Dendritic cell treated with granulocyte-macrophage colony-stimulating factor and Interleukin-4, amounts not matched to agents 40 ng/mL and 50 ng/mL, for 4 days (primary cell): ENCODE measurements at regions not wholly inside any gene's neighbourhood (a gene's known extent, or its start where the extent isn't known, plus 50 kb on each side); places are given as distances from the start of the nearest gene placed in this dataset.

Experiments
- H3K27ac Mint-ChIP-seq: one replicate; pipeline ENCODE4 v1.8.0; 2022; ENCODE audit warnings: mild to moderate bottlenecking, mixed read lengths
- H3K27me3 Mint-ChIP-seq: one replicate; pipeline ENCODE4 v1.8.0; 2022; ENCODE audit warnings: mild to moderate bottlenecking, mixed read lengths
- H3K36me3 Mint-ChIP-seq: one replicate; pipeline ENCODE4 v1.8.0; 2022; ENCODE audit warnings: low read depth, mixed read lengths
- H3K4me1 Mint-ChIP-seq: one replicate; pipeline ENCODE4 v1.8.0; 2022; ENCODE audit warnings: low read depth, mixed read lengths
- H3K4me3 Mint-ChIP-seq: one replicate; pipeline ENCODE4 v1.8.0; 2022; ENCODE audit warnings: mild to moderate bottlenecking, moderate library complexity, mixed read lengths
- H3K9me3 Mint-ChIP-seq: one replicate; pipeline ENCODE4 v1.8.0; 2022; ENCODE audit warnings: mixed read lengths
- intact Hi-C: fragments of 100-400 bp; cut with micrococcal nuclease; formaldehyde crosslinking; loops from one replicate; pipeline ENCODE4 v1.15.0; 2022

DNA sequence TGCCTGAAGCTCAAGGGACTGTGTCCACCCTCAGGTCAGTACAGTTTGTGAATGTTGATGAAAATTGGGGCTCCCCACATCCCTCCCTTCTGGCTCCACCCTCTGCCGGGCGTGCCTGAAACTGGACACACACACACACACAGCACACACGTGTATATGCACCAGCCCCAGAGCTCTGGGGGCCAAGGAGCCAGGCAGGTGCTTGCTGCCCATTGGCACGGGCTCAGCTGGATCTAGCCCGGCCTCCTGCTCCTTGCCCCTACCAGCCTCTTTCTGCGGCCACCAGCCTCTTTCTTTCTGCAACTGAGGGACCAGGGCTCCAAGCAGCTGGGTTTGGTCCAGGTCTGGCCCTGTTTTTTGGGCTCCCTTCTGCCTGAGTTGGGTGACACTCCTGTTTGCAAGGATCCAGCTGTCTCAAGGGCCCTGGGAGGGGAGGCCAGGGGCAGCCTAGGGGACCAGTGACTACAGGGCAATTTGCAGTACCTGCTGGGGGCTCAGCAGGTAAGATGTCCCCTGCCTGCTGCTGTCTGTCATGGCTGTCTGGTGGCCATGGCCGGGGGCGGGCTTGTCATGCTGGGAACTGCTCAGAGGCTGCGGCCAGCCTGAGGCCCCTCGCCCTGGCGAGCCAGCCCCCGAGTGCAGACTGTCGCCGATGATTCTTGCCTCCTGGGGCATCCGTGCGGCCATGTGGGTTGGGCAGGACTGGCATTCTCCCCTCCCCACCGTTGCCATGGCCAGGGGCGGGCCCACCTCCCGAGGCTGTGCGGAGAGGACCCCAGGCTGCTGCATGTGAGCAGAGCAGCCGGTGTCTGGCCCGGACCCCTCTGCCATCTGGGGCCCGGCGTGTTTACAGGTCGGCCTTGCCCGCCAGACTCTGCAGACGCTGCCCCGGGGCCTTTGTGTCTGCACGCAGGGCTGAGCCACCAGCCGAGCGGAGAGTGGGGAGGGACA is 51.5 kb upstream of the PPARA start:
- Mint-ChIP-seq H3K27me3 (no peaks in the 10 kb centered on the region), H3K36me3 (peaks cover 82% of the 10 kb centered on the region), H3K27ac (no peak overlapping the region), H3K9me3 (no peaks in the 10 kb centered on the region), H3K4me3 (no peak overlapping the region), H3K4me1 (peaks cover 9% of the 10 kb centered on the region)
- intact Hi-C loops, result no loop called here

DNA sequence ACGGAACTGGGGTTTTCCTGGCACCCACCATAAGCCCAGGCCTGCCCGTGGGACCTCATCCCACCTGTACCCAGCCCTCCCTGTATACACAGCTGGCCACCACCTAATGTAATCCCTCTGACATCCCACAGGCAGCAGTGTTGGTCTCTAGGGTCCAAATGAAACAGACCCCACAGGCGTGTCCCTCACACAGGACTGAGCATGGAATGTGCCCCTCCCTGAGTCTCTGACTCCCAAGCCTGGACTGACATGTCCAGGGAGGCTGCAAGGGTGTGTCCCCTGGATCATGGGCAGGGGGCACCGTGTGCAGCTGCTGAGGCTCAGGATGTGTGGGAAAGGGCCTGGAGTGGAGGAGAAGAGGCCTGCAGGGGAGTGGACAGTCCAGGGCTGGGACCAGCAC is 50.6 kb upstream of the PPARA start:
- Mint-ChIP-seq H3K27me3 (no peaks in the 10 kb centered on the region), H3K4me1 (peaks cover 3% of the 10 kb centered on the region), H3K4me3 (no peak overlapping the region), H3K9me3 (no peaks in the 10 kb centered on the region), H3K36me3 (peaks cover 84% of the 10 kb centered on the region), H3K27ac (no peak overlapping the region)
- intact Hi-C loops, result no loop called here

DNA sequence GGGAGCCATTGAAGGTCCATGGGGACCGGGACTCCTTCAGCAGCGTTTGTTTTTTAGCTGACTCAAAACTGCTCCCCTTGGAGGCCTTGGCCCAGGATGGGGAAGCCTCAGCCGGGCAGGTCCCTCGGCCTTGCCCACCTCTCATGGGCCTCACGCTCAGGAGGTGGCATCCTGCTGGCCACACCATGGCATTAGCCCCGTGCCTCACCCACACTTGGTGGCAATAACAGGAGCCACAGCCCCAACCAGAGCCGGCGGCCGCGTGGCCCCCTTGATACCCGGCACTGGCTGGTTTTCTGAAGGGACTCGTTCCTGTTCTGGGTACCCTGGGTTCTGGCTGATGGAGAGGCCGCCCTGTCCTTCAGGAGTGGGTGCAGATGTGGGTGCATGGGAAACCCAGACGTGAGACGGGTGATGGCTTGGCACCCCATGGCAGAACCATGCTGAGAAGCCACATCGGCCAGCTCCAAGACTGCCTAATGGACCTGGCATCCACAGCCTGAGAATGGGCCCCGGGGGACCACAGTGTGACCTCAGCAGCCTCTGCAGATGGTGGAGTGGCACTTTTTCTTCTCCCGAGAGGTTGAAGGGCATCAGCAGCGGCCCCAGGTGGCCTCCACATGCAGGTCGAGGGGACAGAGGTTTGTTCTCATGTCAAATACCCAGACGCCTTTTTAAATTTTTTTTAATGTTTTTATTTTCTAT is 49.8 kb upstream of the PPARA start:
- Mint-ChIP-seq H3K27me3 (no peaks in the 10 kb centered on the region), H3K4me1 (no peaks in the 10 kb centered on the region), H3K27ac (no peak overlapping the region), H3K36me3 (peaks cover 89% of the 10 kb centered on the region), H3K9me3 (no peaks in the 10 kb centered on the region), H3K4me3 (no peak overlapping the region)
- intact Hi-C loops, result no loop called here
